Gastroesophageal sphincter (tissue), 3 donors: ENCODE measurements at regions not wholly inside any gene's neighbourhood (a gene's known extent, or its start where the extent isn't known, plus 50 kb on each side); places are given as distances from the start of the nearest gene placed in this dataset.

Experiments
- EP300 ChIP-seq: sonication (generic); formaldehyde crosslinking; IDR thresholded peaks from one replicate; pipeline ENCODE4 v1.6.1; 2017; ENCODE audit warnings: antibody characterized with exemption, mild to moderate bottlenecking
- POLR2A ChIP-seq, 2 donors: fragments of 450-650 bp; IDR thresholded peaks; one replicate each; pipeline ENCODE4 v1.6.1; 2017; ENCODE audit warnings: antibody characterized with exemption in 2 of 2, mild to moderate bottlenecking in 2 of 2, moderate library complexity in 1 of 2
- POLR2AphosphoS5 ChIP-seq: sonication (generic); formaldehyde crosslinking; IDR thresholded peaks from one replicate; pipeline ENCODE4 v1.6.1; 2017; ENCODE audit warnings: antibody characterized with exemption
- TF ChIP-seq, protein P1 (sequence below), 4 experiments: fragments of 200-600 bp in 2 of 4; fragments of 450-650 bp in 2 of 4; sonication (generic) in 1 of 4; IDR thresholded peaks; one replicate each; pipeline ENCODE4 v1.5.1; 2017 to 2019; ENCODE audit warnings: antibody characterized with exemption in 4 of 4, mild to moderate bottlenecking in 2 of 4, moderate library complexity in 2 of 4

DNA sequence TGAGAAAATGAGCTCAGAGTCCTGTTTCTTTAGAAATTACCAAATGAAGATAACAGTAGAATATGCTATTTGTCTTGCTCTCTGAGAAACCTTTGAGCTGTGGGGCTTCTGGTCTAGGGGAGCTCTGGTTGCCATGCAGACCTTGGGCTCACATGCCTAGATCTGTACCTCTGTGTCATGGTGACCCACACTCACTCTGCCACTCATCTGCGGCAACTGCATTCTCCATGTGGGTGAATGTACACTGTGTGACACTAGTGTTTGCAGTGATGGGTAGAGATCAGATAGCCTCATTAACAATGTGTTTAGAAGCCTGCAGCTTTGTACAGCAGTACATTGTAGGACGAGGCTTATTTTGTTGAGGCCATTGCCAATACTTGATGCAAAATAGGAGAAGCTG is 521.2 kb downstream of the CHSY3 start:
- TF ChIP-seq POLR2AphosphoS5 (no peak), POLR2A (IDR thresholded peaks at IDR 0.05) (no peak), EP300 (no peak)
- TF ChIP-seq, protein P1, sequence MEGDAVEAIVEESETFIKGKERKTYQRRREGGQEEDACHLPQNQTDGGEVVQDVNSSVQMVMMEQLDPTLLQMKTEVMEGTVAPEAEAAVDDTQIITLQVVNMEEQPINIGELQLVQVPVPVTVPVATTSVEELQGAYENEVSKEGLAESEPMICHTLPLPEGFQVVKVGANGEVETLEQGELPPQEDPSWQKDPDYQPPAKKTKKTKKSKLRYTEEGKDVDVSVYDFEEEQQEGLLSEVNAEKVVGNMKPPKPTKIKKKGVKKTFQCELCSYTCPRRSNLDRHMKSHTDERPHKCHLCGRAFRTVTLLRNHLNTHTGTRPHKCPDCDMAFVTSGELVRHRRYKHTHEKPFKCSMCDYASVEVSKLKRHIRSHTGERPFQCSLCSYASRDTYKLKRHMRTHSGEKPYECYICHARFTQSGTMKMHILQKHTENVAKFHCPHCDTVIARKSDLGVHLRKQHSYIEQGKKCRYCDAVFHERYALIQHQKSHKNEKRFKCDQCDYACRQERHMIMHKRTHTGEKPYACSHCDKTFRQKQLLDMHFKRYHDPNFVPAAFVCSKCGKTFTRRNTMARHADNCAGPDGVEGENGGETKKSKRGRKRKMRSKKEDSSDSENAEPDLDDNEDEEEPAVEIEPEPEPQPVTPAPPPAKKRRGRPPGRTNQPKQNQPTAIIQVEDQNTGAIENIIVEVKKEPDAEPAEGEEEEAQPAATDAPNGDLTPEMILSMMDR (IDR thresholded peaks at IDR 0.05) = no peak
